ENCODE measurements at regions not wholly inside any gene's neighbourhood (a gene's known extent, or its start where the extent isn't known, plus 50 kb on each side); places are given as distances from the start of the nearest gene placed in this dataset.
"Not testable (repeated sequence)": the region's sequence is repeated elsewhere in the genome, so short reads cannot be mapped to it uniquely, and the experiment has no call there.

DNA sequence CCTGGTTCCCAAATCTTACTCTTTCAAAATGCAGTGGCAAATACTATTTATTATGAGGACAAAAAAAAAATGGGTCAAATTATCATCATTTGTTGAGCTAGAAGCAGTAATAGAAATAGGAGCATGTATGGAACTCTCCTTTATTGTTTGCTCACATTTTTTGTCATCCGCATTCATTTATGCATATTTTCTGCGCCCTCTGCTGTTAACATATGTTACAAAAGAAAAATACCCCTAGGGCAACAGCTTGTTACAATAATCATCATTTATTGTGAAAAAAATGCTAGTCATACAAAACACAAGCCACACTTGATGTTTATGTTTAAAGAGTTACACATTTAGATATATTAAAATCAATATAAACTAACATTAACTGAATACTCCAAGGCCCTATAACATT is 328.2 kb downstream of the TUSC1 start:
- DNase-seq (ENCODE audit: extremely low spot score): no peak
- TF ChIP-seq, protein P1, sequence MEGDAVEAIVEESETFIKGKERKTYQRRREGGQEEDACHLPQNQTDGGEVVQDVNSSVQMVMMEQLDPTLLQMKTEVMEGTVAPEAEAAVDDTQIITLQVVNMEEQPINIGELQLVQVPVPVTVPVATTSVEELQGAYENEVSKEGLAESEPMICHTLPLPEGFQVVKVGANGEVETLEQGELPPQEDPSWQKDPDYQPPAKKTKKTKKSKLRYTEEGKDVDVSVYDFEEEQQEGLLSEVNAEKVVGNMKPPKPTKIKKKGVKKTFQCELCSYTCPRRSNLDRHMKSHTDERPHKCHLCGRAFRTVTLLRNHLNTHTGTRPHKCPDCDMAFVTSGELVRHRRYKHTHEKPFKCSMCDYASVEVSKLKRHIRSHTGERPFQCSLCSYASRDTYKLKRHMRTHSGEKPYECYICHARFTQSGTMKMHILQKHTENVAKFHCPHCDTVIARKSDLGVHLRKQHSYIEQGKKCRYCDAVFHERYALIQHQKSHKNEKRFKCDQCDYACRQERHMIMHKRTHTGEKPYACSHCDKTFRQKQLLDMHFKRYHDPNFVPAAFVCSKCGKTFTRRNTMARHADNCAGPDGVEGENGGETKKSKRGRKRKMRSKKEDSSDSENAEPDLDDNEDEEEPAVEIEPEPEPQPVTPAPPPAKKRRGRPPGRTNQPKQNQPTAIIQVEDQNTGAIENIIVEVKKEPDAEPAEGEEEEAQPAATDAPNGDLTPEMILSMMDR (IDR thresholded peaks at IDR 0.05; ENCODE audit: control extremely low read depth, extremely low read depth, low read depth, missing control alignments): no peak
- POLR2A ChIA-PET: no interaction called here
- CTCF ChIA-PET: interaction anchor here (1.4 to 1.8 kb wide), 3 partner anchors 11 to 50 kb away, joined by 3 to 4 read pairs (median 3); no protein-coding TSS in a partner anchor

DNA sequence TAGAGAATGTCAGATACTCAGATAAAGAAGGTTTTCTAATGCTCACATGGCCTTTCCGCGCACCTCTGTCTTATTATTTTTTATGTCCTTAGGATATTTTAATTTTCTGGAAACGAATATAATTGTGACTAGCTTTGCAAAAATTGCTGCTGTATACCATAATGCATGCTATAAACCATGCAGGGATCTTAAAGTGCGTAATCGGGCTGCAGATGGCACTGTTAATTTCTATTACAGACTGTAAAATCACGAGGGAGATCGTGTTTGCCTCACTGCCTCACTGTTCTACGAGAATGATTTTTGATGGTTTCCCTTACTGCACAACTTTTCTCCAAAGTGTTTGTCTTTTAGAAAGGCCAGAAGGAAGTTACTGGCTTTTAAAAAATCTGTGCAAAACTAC is 356.1 kb downstream of the TUSC1 start:
- TF ChIP-seq, protein P1 (IDR thresholded peaks at IDR 0.05; ENCODE audit: control extremely low read depth, extremely low read depth, low read depth, missing control alignments): no peak
- CTCF ChIA-PET: no interaction called here
- DNase-seq (ENCODE audit: extremely low spot score): no peak
- POLR2A ChIA-PET: no interaction called here

DNA sequence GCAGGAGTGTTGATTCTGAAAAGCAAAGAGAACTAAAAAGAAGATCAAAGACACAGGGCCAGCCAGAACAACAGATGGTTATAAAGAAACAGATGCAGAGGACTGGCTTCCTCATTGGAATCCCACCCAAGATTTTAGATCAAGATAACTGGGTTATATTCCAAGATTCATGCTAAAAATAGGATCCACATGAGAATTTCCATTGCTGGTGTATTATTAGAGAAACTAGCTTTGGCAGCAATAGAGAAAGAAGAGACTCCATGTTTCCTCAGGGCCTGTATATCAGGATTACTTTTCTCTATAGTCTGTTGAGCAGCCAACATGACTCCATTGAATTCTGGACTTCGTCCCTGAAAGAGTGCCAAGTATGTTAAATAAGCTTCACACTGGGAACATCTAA is 367.3 kb downstream of the TUSC1 start:
- CTCF ChIA-PET: no interaction called here

DNA sequence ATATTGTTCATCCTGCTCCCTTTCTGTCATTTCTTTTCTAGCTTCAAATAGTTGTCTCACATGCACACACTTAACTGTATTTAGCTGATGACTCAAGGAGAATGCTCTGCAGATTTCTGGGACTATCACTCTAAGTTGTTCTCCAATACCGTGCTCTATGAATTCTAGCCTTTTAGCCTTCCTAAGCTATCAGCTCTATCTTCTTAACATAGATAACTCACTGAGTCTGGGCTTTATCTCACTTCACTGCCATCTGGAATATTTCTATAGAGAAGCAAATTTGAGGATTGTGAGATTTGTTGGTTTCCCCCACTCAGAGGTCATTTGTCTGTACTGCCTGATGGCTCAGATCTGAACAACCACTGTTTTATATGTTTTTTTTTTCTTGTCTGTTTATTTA is 369.7 kb downstream of the TUSC1 start:
- CTCF ChIA-PET: no interaction called here
- no peak for DNase-seq (ENCODE audit: extremely low spot score)
- TF ChIP-seq, protein P1 (IDR thresholded peaks at IDR 0.05; ENCODE audit: control extremely low read depth, extremely low read depth, low read depth, missing control alignments): no peak
- POLR2A ChIA-PET: no interaction called here

More for the DNA sequence above, 367.3 kb downstream of the TUSC1 start:
- POLR2A ChIA-PET: no interaction called here
- TF ChIP-seq, protein P1 (IDR thresholded peaks at IDR 0.05; ENCODE audit: control extremely low read depth, extremely low read depth, low read depth, missing control alignments): no peak
- no peak for DNase-seq (ENCODE audit: extremely low spot score)

DNA sequence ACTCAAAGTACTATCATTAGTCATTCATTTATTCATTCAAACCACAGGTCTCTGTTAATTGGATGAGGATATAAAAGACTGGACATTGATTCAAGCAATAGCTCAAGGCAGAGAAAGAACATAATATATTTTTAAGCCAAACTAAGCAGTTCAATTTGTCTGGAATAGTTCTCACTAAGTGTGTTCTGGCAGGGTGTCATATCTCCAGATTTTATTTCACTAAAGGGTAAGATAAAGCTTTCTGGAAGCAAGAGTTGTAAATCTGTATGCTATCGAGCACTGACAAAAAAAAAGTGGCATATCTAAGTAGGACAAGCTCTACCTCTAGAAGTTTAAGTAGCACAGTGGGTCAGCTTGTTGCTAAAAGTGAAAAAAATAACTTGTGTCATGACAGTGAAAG is 375.6 kb downstream of the TUSC1 start:
- CTCF ChIA-PET: interaction anchor here (1.9 kb wide), 1 partner anchor 10 kb away, joined by 6 read pairs; no protein-coding TSS in a partner anchor
- no peak for DNase-seq (ENCODE audit: extremely low spot score)

DNA sequence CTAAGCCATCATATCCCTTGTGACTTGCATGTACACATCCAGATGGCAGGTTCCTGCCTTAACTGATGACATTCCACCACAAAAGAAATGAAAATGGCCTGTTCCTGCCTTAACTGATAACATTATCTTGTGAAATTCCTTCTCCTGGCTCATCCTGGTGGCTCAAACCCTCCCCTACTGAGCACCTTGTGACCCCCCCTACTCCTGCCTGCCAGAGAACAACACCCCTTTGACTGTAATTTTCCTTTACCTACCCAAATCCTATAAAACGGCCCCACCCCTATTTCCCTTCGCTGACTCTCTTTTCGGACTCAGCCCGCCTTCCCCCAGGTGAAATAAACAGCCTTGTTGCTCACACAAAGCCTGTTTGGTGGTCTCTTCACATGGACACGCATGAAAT is 390.0 kb downstream of the TUSC1 start:
- CTCF ChIA-PET; DNase-seq (ENCODE audit: extremely low spot score); POLR2A ChIA-PET: not testable (repeated sequence)

More for the DNA sequence above, 375.6 kb downstream of the TUSC1 start:
- POLR2A ChIA-PET: no interaction called here
- TF ChIP-seq, protein P1 (IDR thresholded peaks at IDR 0.05; ENCODE audit: control extremely low read depth, extremely low read depth, low read depth, missing control alignments): no peak

DNA sequence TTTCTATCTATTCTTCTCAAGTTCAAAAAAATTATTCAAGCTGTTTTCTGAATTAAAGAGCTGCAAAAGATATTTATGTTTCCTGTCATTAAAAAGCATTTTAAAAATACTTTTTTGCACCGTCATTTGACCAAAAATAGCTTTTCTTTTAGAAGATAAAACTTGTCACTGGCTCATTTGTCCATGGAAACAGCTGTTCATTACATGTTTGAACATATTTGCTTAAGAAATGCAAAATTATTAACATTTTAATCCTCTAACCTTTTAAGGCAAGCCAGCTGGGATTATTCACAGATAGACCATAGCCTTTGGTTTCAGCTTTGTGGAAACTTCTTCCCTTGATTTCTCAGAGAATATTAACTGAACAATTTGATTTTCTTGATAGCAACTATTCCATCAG is 393.9 kb downstream of the TUSC1 start:
- POLR2A ChIA-PET: no interaction called here
- TF ChIP-seq, protein P1 (IDR thresholded peaks at IDR 0.05; ENCODE audit: control extremely low read depth, extremely low read depth, low read depth, missing control alignments): no peak

More for the DNA sequence above, 393.9 kb downstream of the TUSC1 start:
- CTCF ChIA-PET: no interaction called here
- DNase-seq (ENCODE audit: extremely low spot score): no peak

All from GM10248 (cell line).